ENCODE measurements at regions not wholly inside any gene's neighbourhood (a gene's known extent, or its start where the extent isn't known, plus 50 kb on each side); places are given as distances from the start of the nearest gene placed in this dataset.
A peak's percentile ranks its signal among the peaks of the same experiment; 100 is the strongest.
"Not testable (repeated sequence)": the region's sequence is repeated elsewhere in the genome, so short reads cannot be mapped to it uniquely, and the experiment has no call there.

GRCh38 chr20:1845163-1845523 lies 50.1 kb upstream of the SIRPA start:
- DNase-seq (ENCODE audit: low spot score), result no peak
- in situ Hi-C loops (cut with HindIII; ENCODE audit: low sequenced_read_pairs), result no loop called here

GRCh38 chr20:1844325-1845162 lies 50.7 kb upstream of the SIRPA start:
- in situ Hi-C loops (cut with HindIII; ENCODE audit: low sequenced_read_pairs), result no loop called here

DNA sequence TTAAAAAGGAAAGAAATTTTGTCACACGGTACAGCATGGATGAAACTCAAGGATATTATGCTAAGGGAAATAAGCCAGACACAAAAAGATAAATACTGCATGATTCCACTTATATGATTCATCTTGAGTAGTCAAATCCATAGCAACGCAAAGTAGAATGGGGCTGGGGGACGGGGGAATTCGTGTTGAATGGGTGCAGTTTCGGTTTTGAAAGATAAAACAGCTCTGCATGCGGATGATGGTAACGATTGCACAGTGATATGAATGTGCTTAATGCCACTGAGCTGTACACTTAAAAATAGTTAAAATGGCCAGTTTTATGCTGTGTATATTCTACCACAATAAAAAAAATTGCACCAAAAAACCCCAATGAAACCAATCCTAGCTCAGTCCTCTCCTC lies 52.9 kb upstream of the SIRPA start:
- DNase-seq (ENCODE audit: low spot score), result no peak
- in situ Hi-C loops (cut with HindIII; ENCODE audit: low sequenced_read_pairs), result no loop called here

More at GRCh38 chr20:1844325-1845162, 50.7 kb upstream of the SIRPA start:
- DNase-seq (ENCODE audit: low spot score), result peak; percentile 51

DNA sequence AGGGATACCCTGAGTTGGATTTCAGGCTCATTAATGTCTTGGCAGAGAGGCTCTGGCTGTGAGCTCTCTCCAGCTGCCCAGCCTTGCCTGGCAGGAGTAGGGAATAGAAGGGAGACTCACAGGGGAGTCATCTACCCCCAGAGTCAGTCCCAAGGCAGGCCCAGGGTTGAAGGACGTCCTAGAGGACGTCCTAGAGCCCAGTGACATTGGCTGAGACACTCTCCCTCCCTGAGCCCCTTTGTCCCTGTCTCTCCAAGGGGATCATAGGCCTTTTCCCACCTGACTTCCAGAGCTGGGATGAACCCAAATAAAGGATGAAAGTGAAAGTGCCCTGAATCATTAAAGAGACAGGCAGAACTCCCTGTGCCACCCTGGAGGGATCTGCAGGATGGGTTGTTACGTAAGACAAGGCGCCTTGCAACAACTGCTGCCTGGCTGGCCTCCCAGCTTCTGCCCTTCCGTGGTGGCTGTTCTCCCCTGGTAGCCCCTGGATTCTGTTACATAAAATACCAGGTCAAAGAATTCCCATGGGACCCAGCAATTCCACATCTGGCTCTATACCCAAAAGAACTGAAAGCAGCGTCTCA lies 53.6 kb upstream of the SIRPA start:
- in situ Hi-C loops (cut with HindIII; ENCODE audit: low sequenced_read_pairs), result no loop called here
- DNase-seq (ENCODE audit: low spot score), result peak; percentile 53

- no peak for DNase-seq (ENCODE audit: low spot score)
- in situ Hi-C loops (cut with HindIII; ENCODE audit: low sequenced_read_pairs), result no loop called here
These were observed 54.2 kb upstream of the SIRPA start for GRCh38 chr20:1840817-1841553.

DNA sequence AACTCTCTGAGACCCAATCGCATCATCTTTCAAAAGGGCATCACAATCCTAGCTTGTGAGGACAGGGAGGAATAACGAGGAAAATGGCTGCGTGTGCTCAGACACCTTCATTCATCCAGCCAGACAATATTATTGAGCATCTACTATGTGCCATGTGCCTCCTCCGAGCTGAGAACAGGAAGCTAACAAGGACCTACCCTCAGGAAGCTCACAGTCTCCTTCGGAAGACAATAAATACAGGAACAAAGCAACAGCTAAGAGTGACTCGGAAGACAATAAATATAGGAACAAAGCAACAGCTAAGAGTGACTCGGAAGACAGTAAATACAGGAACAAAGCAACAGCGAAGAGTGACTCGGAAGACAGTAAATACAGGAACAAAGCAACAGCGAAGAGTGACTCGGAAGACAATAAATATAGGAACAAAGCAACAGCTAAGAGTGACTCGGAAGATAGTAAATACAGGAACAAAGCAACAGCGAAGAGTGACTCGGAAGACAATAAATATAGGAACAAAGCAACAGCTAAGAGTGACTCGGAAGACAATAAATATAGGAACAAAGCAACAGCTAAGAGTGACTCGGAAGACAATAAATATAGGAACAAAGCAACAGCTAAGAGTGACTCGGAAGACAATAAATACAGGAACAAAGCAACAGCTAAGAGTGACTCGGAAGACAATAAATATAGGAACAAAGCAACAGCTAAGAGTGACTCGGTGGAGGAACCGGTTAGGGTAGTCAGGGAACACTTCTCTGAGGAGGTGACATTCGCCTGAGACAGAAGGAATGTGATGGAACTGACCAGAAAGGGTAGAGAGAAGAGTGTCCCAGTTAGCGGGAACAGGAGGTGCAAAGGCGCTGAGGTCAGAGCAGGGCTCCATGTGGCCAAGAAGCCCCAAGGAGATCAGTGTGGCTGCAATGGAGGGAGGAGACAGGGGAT lies 55.6 kb upstream of the SIRPA start:
- DNase-seq (ENCODE audit: low spot score); in situ Hi-C loops (cut with HindIII; ENCODE audit: low sequenced_read_pairs): not testable (repeated sequence)

GRCh38 chr20:1838556-1839279 lies 56.5 kb upstream of the SIRPA start:
- DNase-seq (ENCODE audit: low spot score), result peak; percentile 60
- in situ Hi-C loops (cut with HindIII; ENCODE audit: low sequenced_read_pairs), result no loop called here

DNA sequence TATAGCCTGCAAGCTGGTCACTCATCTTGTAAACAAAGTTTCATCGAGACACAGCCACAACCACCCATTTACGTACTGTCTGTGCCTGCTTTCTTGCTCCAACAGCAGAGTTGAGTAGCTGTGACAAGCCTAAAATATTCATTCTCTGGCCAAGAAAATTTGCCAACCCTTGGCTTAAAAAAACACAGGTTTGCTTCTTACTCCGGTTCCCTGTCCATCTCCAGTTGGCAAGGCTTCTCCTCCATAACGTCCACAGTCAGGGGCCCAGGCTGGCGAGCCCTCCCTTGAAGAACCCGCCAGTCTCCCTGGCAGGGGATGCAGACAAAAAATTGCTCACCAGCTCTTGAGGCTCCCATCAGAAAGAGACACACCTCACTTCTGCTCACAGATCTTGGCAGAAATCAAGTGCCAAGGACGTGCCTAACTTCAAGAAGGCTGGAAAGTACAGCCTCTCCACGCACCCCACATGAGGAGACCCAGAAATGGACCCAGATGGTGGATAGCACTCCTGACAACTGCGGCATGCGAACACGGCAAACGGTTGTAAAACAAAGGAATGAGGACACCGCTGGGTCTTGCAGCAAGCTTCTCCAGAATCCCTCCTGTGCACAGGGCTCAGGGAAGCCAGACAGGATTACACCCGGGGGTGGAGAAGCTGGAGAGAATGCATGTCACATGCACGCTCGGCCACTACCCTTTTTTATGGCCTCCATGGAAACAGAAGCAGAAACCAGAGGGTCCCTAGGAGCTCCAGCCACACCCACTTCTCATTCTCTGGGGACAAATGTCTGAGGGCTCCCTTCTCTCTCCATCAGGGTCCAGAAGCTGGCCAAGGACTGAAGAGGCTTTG lies 59.8 kb upstream of the SIRPA start:
- in situ Hi-C loops (cut with HindIII; ENCODE audit: low sequenced_read_pairs), result no loop called here
- DNase-seq (ENCODE audit: low spot score), result peak; percentile 63

DNA sequence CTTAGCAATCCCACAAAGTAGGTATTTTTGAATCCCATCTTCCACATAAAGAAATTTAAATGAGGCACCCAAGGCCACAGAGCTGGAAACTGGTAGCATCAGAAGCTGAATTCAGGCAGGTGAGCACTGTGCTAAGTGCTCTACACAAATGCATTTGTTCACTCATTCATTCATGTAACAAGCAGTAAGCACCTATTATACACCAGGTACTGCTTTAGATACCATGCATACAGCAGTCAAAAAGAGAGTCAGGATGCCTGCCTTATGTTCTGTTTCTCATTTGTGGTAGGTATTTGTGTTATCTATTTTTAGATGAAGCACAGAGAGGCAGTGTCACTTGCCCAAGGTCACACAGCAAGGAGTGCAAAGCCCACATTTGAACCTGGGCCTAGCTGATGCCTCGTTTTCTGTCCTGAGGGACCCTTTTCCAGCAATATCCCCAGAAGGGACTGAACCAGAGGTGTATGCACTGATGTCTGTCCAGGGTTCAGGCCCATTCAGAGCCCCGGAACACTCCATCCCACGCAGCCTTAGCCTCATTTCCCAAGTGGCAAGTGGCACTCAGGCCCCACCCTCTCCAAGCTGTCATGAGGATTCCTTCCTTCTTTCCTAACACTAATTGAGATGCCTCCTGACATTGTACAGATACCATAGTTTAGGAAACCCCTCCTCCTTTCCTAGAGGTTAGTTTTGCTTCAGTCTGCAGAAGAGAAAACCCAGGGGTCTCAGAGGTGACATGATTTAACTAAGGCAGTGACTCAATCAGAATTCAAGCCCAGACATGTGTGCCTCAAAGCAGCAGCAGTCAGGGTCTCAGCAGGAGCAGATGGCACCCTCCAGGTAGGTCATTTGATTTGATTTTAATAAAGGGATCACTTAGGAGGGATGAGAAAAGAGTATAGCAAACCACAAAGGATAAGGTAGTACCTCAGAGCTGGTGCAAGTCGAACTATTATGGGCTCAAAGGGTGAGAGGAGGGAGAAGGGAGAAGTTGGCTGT lies 61.2 kb upstream of the SIRPA start:
- no peak for DNase-seq (ENCODE audit: low spot score)
- in situ Hi-C loops (cut with HindIII; ENCODE audit: low sequenced_read_pairs), result no loop called here

DNA sequence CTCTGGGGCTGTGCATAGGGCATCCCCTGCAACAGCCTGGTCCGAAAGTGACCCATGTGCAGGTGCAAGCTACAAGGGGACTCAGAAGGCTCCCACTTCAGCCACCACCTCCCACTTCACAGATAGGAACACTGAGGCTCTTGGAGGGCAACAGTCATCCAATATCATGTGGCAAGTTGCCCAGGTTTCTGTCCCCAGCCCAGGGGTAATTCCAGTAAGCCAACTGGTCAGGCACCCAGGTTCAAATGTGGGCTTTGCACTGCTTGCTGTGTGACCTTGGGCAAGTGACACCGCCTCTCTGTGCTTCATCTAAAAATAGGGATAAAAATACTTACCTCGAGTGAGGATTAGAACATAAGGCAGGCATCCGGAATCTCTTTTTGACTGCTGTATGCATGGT lies 62.0 kb upstream of the SIRPA start:
- DNase-seq (ENCODE audit: low spot score), result no peak

DNA sequence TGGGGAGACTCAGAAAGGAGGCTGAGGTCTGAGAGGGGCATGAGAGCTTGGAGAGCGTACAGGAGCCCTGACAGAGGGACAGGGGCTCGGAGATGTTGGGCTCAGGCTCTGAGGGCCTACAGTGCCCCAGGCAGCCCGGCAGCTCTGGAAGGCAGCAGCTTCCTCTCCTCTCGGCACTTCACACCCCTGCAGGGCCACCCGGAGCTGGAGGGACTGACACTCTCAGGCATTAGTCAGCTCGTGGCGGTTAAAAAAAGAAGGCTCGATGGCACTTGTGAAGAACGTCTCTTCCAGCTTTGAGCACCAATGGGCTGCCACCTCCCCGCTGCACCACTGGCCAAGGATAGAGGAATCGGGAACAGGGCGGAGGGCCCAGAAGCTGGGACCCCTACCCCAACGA lies 62.6 kb upstream of the SIRPA start:
- DNase-seq (ENCODE audit: low spot score), result no peak
- in situ Hi-C loops (cut with HindIII; ENCODE audit: low sequenced_read_pairs), result no loop called here

More for the DNA sequence above, 62.0 kb upstream of the SIRPA start:
- in situ Hi-C loops (cut with HindIII; ENCODE audit: low sequenced_read_pairs), result no loop called here

- in situ Hi-C loops (cut with HindIII; ENCODE audit: low sequenced_read_pairs), result no loop called here
- DNase-seq (ENCODE audit: low spot score), result no peak
These were observed 63.6 kb upstream of the SIRPA start for GRCh38 chr20:1831606-1832005.

GRCh38 chr20:1831096-1831495 lies 64.1 kb upstream of the SIRPA start:
- in situ Hi-C loops (cut with HindIII; ENCODE audit: low sequenced_read_pairs), result no loop called here
- no peak for DNase-seq (ENCODE audit: low spot score)

GRCh38 chr20:1830240-1830639 lies 65.0 kb upstream of the SIRPA start:
- no peak for DNase-seq (ENCODE audit: low spot score)
- in situ Hi-C loops (cut with HindIII; ENCODE audit: low sequenced_read_pairs), result no loop called here

DNA sequence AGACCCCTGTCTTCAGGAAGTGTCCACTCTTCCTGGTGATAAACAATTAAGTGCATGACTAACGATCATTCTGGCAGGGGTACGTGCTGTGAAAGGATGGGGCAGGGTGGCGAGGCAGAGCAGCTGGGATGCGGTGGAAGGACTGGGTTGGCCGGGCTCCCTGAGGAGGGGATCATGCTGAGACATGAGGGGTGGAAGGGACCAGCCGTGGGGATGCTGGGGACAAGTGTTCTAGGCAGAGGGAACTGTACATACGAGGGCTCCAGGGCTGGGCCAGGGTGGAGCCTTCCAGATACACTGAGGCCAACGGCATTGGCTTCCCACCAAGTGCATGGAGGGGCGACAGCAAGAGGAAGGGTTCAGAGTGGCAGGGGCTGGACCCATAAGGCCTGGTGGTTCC lies 65.7 kb upstream of the SIRPA start:
- DNase-seq (ENCODE audit: low spot score), result no peak
- in situ Hi-C loops (cut with HindIII; ENCODE audit: low sequenced_read_pairs), result no loop called here

DNA sequence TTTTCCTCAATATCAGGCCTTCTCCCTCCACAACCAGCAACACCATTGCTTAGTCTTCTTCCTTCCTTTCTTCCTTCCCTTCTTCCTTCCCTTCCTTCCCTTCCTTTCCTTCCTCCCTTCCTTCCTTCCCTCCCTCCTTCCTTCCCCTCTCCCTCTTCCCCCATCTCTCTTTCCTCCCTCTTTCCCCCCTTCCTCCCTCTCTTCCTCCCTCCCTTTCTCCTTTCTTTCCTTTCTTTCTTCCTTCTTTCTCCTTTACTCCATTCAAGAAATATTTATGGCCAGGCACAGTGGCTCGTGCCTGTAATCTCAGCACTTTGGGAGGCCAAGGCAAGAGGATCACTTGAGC lies 66.4 kb upstream of the SIRPA start:
- no peak for DNase-seq (ENCODE audit: low spot score)
- in situ Hi-C loops (cut with HindIII; ENCODE audit: low sequenced_read_pairs), result no loop called here

Measured in G401 (cell line).